SK-N-SH (cell line): ENCODE measurements at regions not wholly inside any gene's neighbourhood (a gene's known extent, or its start where the extent isn't known, plus 50 kb on each side); places are given as distances from the start of the nearest gene placed in this dataset.

Source experiments
- CHD2 ChIP-seq: fragments of 150-350 bp; IDR thresholded peaks from 2 replicates; pipeline ENCODE4 v1.6.1; 2018; ENCODE audit warnings: low read length; ENCODE audit not compliant: partially characterized antibody
- CTCF ChIP-seq: fragments of 200-600 bp; sonication (generic); IDR thresholded peaks from 2 replicates; pipeline ENCODE4 v1.6.1; 2017; ENCODE audit warnings: antibody characterized with exemption, mild to moderate bottlenecking, moderate library complexity
- ELF1 ChIP-seq: IDR thresholded peaks from 2 replicates; pipeline ENCODE4 v1.4.0; 2012
- EP300 ChIP-seq, 2 experiments: IDR thresholded peaks; 2 replicates each; pipeline versions ENCODE4 v1.4.0 to v1.6.1; 2012; ENCODE audit warnings: borderline replicate concordance in 1 of 2, low read depth in 1 of 2, low read length in 1 of 2
- FOXM1 ChIP-seq: IDR thresholded peaks from 2 replicates; pipeline ENCODE4 v1.4.0; 2012; ENCODE audit warnings: low read depth, mild to moderate bottlenecking
- POLR2AphosphoS5 ChIP-seq: IDR thresholded peaks from 2 replicates; pipeline ENCODE4 v1.6.1; 2012; ENCODE audit warnings: low read depth, low read length
- RAD21 ChIP-seq: IDR thresholded peaks from 2 replicates; pipeline ENCODE4 v1.6.1; 2012; ENCODE audit warnings: mild to moderate bottlenecking, low read length
- REST ChIP-seq: IDR thresholded peaks from 2 replicates; pipeline ENCODE4 v1.6.1; 2012; ENCODE audit warnings: mild to moderate bottlenecking, low read depth, low read length, moderate library complexity
- RFX5 ChIP-seq: IDR thresholded peaks from 2 replicates; pipeline ENCODE4 v1.6.1; 2012; ENCODE audit warnings: mild to moderate bottlenecking, improper control_type of control experiment, low read length
- RXRA ChIP-seq: IDR thresholded peaks from 2 replicates; pipeline ENCODE4 v1.4.0; 2012; ENCODE audit warnings: low read depth, mild to moderate bottlenecking, borderline replicate concordance
- SIN3A ChIP-seq: IDR thresholded peaks from 2 replicates; pipeline ENCODE4 v1.6.1; 2012; ENCODE audit warnings: low read depth, mild to moderate bottlenecking, low read length, moderate library complexity, borderline replicate concordance
- SMC3 ChIP-seq: IDR thresholded peaks from 2 replicates; pipeline ENCODE4 v1.6.1; 2012; ENCODE audit warnings: low read depth, low read length, improper control_type of control experiment
- TAF1 ChIP-seq: IDR thresholded peaks from 2 replicates; pipeline ENCODE4 v1.6.1; 2012; ENCODE audit warnings: low read depth, mild to moderate bottlenecking, low read length, moderate library complexity, borderline replicate concordance
- USF2 ChIP-seq: fragments of 150-350 bp; IDR thresholded peaks from 2 replicates; pipeline ENCODE4 v1.6.1; 2017; ENCODE audit warnings: antibody characterized with exemption, low read length, low read depth, borderline replicate concordance

- TF ChIP-seq POLR2AphosphoS5, result no peak
- no peak for TF ChIP-seq CTCF
- no peak for TF ChIP-seq EP300 (IDR thresholded peaks at IDR 0.05; ENCODE audit: borderline replicate concordance in 1 of 2, low read depth in 1 of 2, low read length in 1 of 2)
- TF ChIP-seq SMC3, result no peak
- no peak for TF ChIP-seq REST
- TF ChIP-seq RAD21, result no peak
- TF ChIP-seq USF2, result no peak
- TF ChIP-seq RXRA, result no peak
- no peak for TF ChIP-seq SIN3A
- no peak for TF ChIP-seq TAF1
- TF ChIP-seq ELF1, result no peak
- TF ChIP-seq FOXM1, result no peak
- TF ChIP-seq RFX5, result no peak
- no peak for TF ChIP-seq CHD2
These were observed 677.5 kb upstream of the BRINP3 start for GRCh38 chr1:191155178-191155577.
